ENCODE measurements at regions not wholly inside any gene's neighbourhood (a gene's known extent, or its start where the extent isn't known, plus 50 kb on each side); places are given as distances from the start of the nearest gene placed in this dataset.

DNA sequence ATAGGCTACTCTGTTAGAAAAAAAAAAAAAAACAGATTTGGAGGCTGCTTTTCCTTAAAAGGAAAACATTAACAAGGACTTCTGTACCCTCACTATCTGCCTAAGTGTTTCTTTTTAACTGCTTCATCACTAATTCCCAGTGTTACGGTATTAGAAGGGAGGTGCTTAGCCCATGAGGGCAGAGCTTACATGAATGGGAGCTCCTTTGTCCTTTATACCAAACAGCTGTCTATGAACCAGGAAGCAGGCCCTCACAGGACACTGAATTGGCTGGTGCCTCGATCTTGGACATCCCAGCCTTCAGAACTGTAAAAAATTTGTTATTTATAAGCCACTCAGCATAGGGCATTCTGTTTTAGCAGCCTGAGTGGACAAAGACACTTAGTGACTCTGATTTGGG lies 215.6 kb upstream of the NRSN1 start:
- Mint-ChIP-seq H3K4me1 (peaks cover 2% of the 10 kb centered on the region), H3K36me3 (no peaks in the 10 kb centered on the region)
- no peaks in the 10 kb centered on the region for H4K20me1 ChIP-seq (ENCODE audit: low read depth)

GRCh38 chr6:23927935-23928334 lies 198.1 kb upstream of the NRSN1 start:
- TF ChIP-seq CTCF (IDR thresholded peaks at IDR 0.05) (no peak), EZH2phosphoT487 (IDR thresholded peaks at IDR 0.05) (no peak), EZH2 (IDR thresholded peaks at IDR 0.05) (no peak)
- Mint-ChIP-seq H3K4me1 (no peaks in the 10 kb centered on the region), H3K27me3 (ENCODE audit: insufficient read depth, low read depth) (no peaks in the 10 kb centered on the region)

More for the DNA sequence above, 215.6 kb upstream of the NRSN1 start:
- Histone ChIP-seq H3K79me2 (ENCODE audit: low read depth) (no peaks in the 10 kb centered on the region), H3K4me2 (no peak overlapping the region), H3F3A (ENCODE audit: low read depth) (no peaks in the 10 kb centered on the region), H3K36me3 (no peaks in the 10 kb centered on the region), H3K4me3 (no peak overlapping the region), H3K4me1 (peaks cover 6% of the 10 kb centered on the region), H3K27me3 (no peaks in the 10 kb centered on the region), H3K9ac (no peak overlapping the region), H2AFZ (replicated peaks) (peak overlapping the region; percentile 91), H3K9me3 (ENCODE audit: low read depth) (no peaks in the 10 kb centered on the region), H3K27ac (no peak overlapping the region)
- H3K4me3 Mint-ChIP-seq = no peak overlapping the region
- H3K27me3 Mint-ChIP-seq (ENCODE audit: insufficient read depth, low read depth) = no peaks in the 10 kb centered on the region
- H3K27ac Mint-ChIP-seq = no peak overlapping the region
- peak; percentile 36 for DNase-seq (ENCODE audit: low spot score)
- H3K9me3 Mint-ChIP-seq = peaks cover 2% of the 10 kb centered on the region
- no peak for TF ChIP-seq EZH2phosphoT487 (IDR thresholded peaks at IDR 0.05)
- TF ChIP-seq CTCF (IDR thresholded peaks at IDR 0.05) = no peak
- no peak for TF ChIP-seq EZH2 (IDR thresholded peaks at IDR 0.05)

GRCh38 chr6:23929201-23929600 lies 196.8 kb upstream of the NRSN1 start:
- TF ChIP-seq EZH2 (IDR thresholded peaks at IDR 0.05) (no peak), EZH2phosphoT487 (IDR thresholded peaks at IDR 0.05) (no peak), CTCF (IDR thresholded peaks at IDR 0.05) (no peak)
- no peaks in the 10 kb centered on the region for H3K27me3 Mint-ChIP-seq (ENCODE audit: insufficient read depth, low read depth)
- Histone ChIP-seq H3K4me2 (no peak overlapping the region), H3F3A (ENCODE audit: low read depth) (no peaks in the 10 kb centered on the region), H3K36me3 (no peaks in the 10 kb centered on the region), H3K4me1 (no peaks in the 10 kb centered on the region), H3K9me3 (ENCODE audit: low read depth) (peaks cover 5% of the 10 kb centered on the region), H3K9ac (no peak overlapping the region), H2AFZ (replicated peaks) (no peak overlapping the region), H3K27ac (no peak overlapping the region), H3K27me3 (no peaks in the 10 kb centered on the region), H3K79me2 (ENCODE audit: low read depth) (no peaks in the 10 kb centered on the region), H4K20me1 (ENCODE audit: low read depth) (no peaks in the 10 kb centered on the region), H3K4me3 (no peak overlapping the region)
- DNase-seq (ENCODE audit: low spot score) = no peak
- no peak overlapping the region for H3K4me3 Mint-ChIP-seq
- no peaks in the 10 kb centered on the region for H3K4me1 Mint-ChIP-seq
- H3K27ac Mint-ChIP-seq = no peak overlapping the region
- H3K9me3 Mint-ChIP-seq = peaks cover 5% of the 10 kb centered on the region
- no peaks in the 10 kb centered on the region for H3K36me3 Mint-ChIP-seq

More at GRCh38 chr6:23927935-23928334, 198.1 kb upstream of the NRSN1 start:
- no peak for DNase-seq (ENCODE audit: low spot score)
- Mint-ChIP-seq H3K27ac (no peak overlapping the region), H3K36me3 (no peaks in the 10 kb centered on the region), H3K9me3 (no peaks in the 10 kb centered on the region), H3K4me3 (no peak overlapping the region)
- Histone ChIP-seq H2AFZ (replicated peaks) (no peak overlapping the region), H3F3A (ENCODE audit: low read depth) (no peaks in the 10 kb centered on the region), H3K9me3 (ENCODE audit: low read depth) (no peaks in the 10 kb centered on the region), H3K9ac (no peak overlapping the region), H4K20me1 (ENCODE audit: low read depth) (no peaks in the 10 kb centered on the region), H3K79me2 (ENCODE audit: low read depth) (no peaks in the 10 kb centered on the region), H3K27me3 (no peaks in the 10 kb centered on the region), H3K36me3 (no peaks in the 10 kb centered on the region), H3K4me1 (no peaks in the 10 kb centered on the region), H3K4me3 (no peak overlapping the region), H3K4me2 (no peak overlapping the region), H3K27ac (no peak overlapping the region)

All from neural progenitor cell (in vitro differentiated cells).